ENCODE measurements at regions not wholly inside any gene's neighbourhood (a gene's known extent, or its start where the extent isn't known, plus 50 kb on each side); places are given as distances from the start of the nearest gene placed in this dataset.

DNA sequence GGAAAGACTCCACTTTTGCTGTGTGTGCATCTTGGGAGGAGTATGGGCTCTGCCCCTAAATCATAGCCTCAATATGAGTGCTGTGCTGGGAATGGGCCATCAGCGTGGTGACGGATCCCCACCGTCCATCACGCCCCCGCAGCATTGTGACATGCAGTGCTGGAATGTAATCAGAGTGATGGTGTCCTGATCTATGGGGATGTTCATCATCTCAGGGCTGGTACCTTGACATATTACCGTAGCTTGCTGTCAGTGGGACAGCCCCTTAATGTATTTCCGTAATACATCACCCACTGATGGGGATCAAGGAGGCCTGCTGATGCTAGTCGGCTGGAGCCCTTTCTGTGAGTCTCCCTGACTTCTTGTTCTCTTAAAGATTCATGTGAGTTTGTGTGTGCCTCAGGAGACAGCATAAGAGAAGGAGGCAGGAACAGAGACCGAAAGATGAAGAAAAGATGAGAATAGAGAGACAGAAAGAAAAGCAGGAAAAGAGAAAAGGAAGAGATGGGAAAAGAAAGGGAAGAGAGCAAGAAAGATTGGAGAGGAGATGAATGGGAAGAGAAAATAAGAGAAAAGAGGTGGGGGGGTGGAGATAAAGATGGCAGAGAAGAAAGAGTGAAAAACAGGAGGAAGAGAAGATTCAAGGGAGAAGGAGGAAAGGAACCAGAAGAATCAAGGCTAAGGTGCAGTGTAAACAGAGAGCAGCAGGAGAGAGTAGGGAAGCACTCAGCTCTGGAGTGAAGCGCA is 183.7 kb downstream of the RPLP1 start:
- no TSS peak for BruUV-seq (replicated peaks)
- H3K79me1 ChIP-seq (ENCODE audit: low read depth in 1 of 2, low read length in 2 of 2): no peaks in the 10 kb centered on the region
- no peak overlapping the region for H2AFZ ChIP-seq (replicated peaks; ENCODE audit: low read length, poor library complexity)
- H3K4me1 ChIP-seq (ENCODE audit: control insufficient read depth, insufficient read depth, low read length): no peaks in the 10 kb centered on the region
- no peak overlapping the region for H3K4me2 ChIP-seq (ENCODE audit: low read depth, low read length)
- no peaks in the 10 kb centered on the region for H4K20me1 ChIP-seq (ENCODE audit: insufficient read depth, low read length)
- intact Hi-C loops (cut with micrococcal nuclease) (no loop called here), dilution Hi-C loops (cut with HindIII; ENCODE audit: low sequenced_read_pairs, unreplicated experiment) (no loop called here), in situ Hi-C loops (cut with MboI; ENCODE audit: low sequenced_read_pairs) (no loop called here)
- H4K91ac ChIP-seq (ENCODE audit: insufficient read depth, low read depth, low read length): no peak overlapping the region
- DNase-seq: no peak
- POLR2A ChIA-PET (ENCODE audit: unreplicated experiment): no interaction called here
- no peak overlapping the region for H4K8ac ChIP-seq (ENCODE audit: low read depth in 2 of 2, low read length in 2 of 2)
- no peak overlapping the region for H3K14ac ChIP-seq (replicated peaks; ENCODE audit: low read depth, low read length)
- H3K27ac ChIP-seq (ENCODE audit: insufficient read depth, low read length): no peak overlapping the region
- H3K9me3 ChIP-seq (ENCODE audit: control insufficient read depth, insufficient read depth, low read length): peaks cover 2% of the 10 kb centered on the region; the same call in 1 of the 2 replicates
- H3K23ac ChIP-seq (ENCODE audit: low read depth, low read length): no peak overlapping the region
- ATAC-seq (ENCODE audit: low read depth): no peak
- no peak overlapping the region for H2BK15ac ChIP-seq (ENCODE audit: low read depth, low read length)
- WGBS, 2 experiments (ENCODE audit: extremely low coverage in 2 of 2, insufficient read length in 1 of 2): 88% methylated on average over 1 of the region's 10 CpGs; no CpG with 5 or more reads in 1 of the 2 experiments
- no peaks in the 10 kb centered on the region for H3K9me1 ChIP-seq (ENCODE audit: insufficient read depth, low read length)
- no peak overlapping the region for H3K9ac ChIP-seq (ENCODE audit: low read depth, low read length)
- no peaks in the 10 kb centered on the region for H3K36me3 ChIP-seq (ENCODE audit: control insufficient read depth, insufficient read depth, low read length)
- CTCF ChIA-PET: no interaction called here
- no peak for TF ChIP-seq MAFK (IDR thresholded peaks at IDR 0.05; ENCODE audit: low read depth, low read length)
- no peak for TF ChIP-seq SMC3 (IDR thresholded peaks at IDR 0.05; ENCODE audit: low read depth, low read length)
- TF ChIP-seq RAD21 (IDR thresholded peaks at IDR 0.05; ENCODE audit: low read length): no peak
- H4K5ac ChIP-seq (ENCODE audit: low read depth, low read length): no peak overlapping the region
- no peak overlapping the region for H2AK5ac ChIP-seq (ENCODE audit: low read depth, low read length)
- H3K4ac ChIP-seq (ENCODE audit: low read depth, low read length): no peak overlapping the region
- no peak overlapping the region for H3K4me3 ChIP-seq (ENCODE audit: insufficient read depth, low read depth, low read length)
- H2AK9ac ChIP-seq (replicated peaks; ENCODE audit: low read depth, low read length, poor library complexity): no peak overlapping the region
- H3K18ac ChIP-seq (ENCODE audit: low read depth, low read length): no peak overlapping the region
- H2BK20ac ChIP-seq (ENCODE audit: low read depth, low read length): no peak overlapping the region
- no peak overlapping the region for H3K56ac ChIP-seq (ENCODE audit: extremely low read depth, insufficient read depth, low read length)
- no peak overlapping the region for H2BK5ac ChIP-seq (ENCODE audit: low read depth, low read length, poor library complexity, severe bottlenecking)
- H3K27me3 ChIP-seq (ENCODE audit: control insufficient read depth, insufficient read depth, low read length): peaks cover 33% of the 10 kb centered on the region
- no peak overlapping the region for H2BK120ac ChIP-seq (ENCODE audit: low read depth, low read length)
